ENCODE measurements at regions not wholly inside any gene's neighbourhood (a gene's known extent, or its start where the extent isn't known, plus 50 kb on each side); places are given as distances from the start of the nearest gene placed in this dataset.

- TF ChIP-seq EZH2 (IDR thresholded peaks at IDR 0.05; ENCODE audit: low read depth, unreplicated experiment) (no peak), EZH2phosphoT487 (IDR thresholded peaks at IDR 0.05; ENCODE audit: unreplicated experiment) (no peak), REST (IDR thresholded peaks at IDR 0.05; ENCODE audit: unreplicated experiment) (no peak), CTCF (conservative IDR thresholded peaks at IDR 0.05; ENCODE audit: low read depth in 2 of 2) (no peak)
Measured at GRCh38 chr9:108133680-108134079, 644.1 kb upstream of the KLF4 start.

Measured in GM23338 (cell line).